HepG2 (cell line): ENCODE measurements at regions not wholly inside any gene's neighbourhood (a gene's known extent, or its start where the extent isn't known, plus 50 kb on each side); places are given as distances from the start of the nearest gene placed in this dataset.

Experiments
- CTCF ChIP-seq: sonication (generic); formaldehyde crosslinking; IDR thresholded peaks from 2 replicates; pipeline ENCODE4 v1.5.0; 2020; ENCODE audit warnings: mild to moderate bottlenecking, missing genetic modification reagents, moderate library complexity
- POLR2AphosphoS5 ChIP-seq: IDR thresholded peaks from 2 replicates; pipeline ENCODE4 v1.6.1; 2012; ENCODE audit warnings: low read depth, low read length
- STAT5B ChIP-seq: sonication (generic); formaldehyde crosslinking; IDR thresholded peaks from 2 replicates; pipeline ENCODE4 v1.4.0; 2020; ENCODE audit warnings: missing genetic modification reagents
- ZNF660 ChIP-seq: sonication (generic); formaldehyde crosslinking; IDR thresholded peaks from 2 replicates; pipeline ENCODE4 v1.5.1; 2020; ENCODE audit warnings: mild to moderate bottlenecking, low read depth, missing genetic modification reagents, borderline replicate concordance

- TF ChIP-seq POLR2AphosphoS5: no peak
- no peak for TF ChIP-seq CTCF
- no peak for TF ChIP-seq ZNF660 (CRISPR knock-in tag)
- TF ChIP-seq STAT5B (CRISPR knock-in tag): no peak
Observed at GRCh38 chr4:96670381-96670780, 830.5 kb downstream of the PDHA2 start.
